Ureter (tissue), 1 donor: ENCODE measurements at regions not wholly inside any gene's neighbourhood (a gene's known extent, or its start where the extent isn't known, plus 50 kb on each side); places are given as distances from the start of the nearest gene placed in this dataset.
"Not testable (repeated sequence)": the region's sequence is repeated elsewhere in the genome, so short reads cannot be mapped to it uniquely, and the experiment has no call there.

Experiments used
- DNase-seq: peaks from one replicate; pipeline ENCODE4 v3.0.0-alpha.2; 2020; ENCODE audit warnings: low spot score
- donor health status: DM: yes; HTN: yes; CAD: no.

- DNase-seq, result not testable (repeated sequence)
Measured at GRCh38 chr4:102397056-102397455, 51.8 kb upstream of the SLC39A8 start.

GRCh38 chr4:102399021-102399420, 53.7 kb upstream of the SLC39A8 start:
- no peak for DNase-seq

DNA sequence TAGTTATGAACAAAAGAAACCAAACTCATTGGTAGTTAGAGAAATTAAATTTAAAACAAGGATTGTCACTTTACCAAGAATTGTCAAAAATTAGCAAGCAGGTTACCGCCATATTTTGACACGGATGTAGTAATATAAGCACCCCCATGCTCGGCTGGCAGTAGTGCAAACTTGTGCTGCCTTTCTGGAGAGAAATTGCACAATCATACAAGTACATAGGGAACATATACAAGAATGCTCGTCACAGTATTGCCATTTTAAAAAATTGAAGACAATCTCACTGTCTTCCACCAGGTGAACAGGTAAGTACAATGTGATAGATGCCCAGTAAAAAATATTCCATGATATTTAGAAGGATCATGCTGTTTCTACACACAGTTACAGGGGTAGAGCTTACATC, 55.6 kb upstream of the SLC39A8 start:
- DNase-seq, result no peak

DNA sequence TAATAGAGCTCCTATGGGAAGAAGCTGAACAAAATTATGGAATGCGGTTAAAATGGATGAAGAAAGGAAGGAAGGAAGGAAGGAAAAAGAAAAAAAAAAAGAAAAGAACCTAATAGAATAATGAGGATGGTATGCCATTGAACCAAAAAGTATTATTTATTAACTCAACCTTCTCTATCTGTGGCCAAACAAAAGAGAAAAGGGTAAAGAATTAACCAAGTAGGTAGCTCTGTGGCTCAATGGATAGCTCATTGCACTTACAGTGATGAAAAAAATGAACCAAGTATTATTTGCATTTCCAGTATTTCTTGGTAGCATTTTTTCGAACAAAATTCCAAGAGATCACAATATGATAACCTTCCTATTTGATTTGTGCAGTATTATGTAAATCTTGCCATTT, 56.9 kb upstream of the SLC39A8 start:
- no peak for DNase-seq

- no peak for DNase-seq
Measured at GRCh38 chr4:102403116-102403515, 57.8 kb upstream of the SLC39A8 start.

GRCh38 chr4:102404431-102404969, 59.2 kb upstream of the SLC39A8 start:
- DNase-seq, result no peak

DNA sequence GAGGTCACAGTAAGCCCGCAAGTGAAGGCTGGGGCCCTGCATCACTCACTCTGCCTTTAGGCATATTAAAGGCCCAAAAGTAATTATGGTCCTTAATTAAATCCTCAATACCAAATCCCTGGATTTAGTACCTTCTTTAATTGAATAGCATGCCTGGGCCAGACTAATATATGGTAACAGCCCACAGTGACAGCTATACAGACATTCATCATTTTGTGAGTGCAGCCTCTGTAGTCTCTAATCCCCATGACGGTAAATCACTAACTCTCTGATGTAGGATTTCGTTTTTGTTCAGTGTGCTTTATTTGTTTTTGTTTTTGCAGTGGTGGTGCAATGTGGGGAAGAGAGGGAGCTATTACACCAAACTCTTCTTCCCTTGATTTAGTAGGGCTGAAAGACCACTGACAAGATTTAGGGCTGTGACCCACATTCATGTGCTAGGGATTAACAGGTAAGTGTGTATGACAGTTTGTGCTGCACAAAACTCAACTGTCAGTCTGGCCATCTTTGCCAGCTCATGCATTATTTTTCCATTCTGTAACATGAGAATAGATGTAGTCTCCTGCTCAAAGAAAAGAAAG, 60.6 kb upstream of the SLC39A8 start:
- DNase-seq, result no peak

- DNase-seq, result not testable (repeated sequence)
Measured at GRCh38 chr4:102410884-102411283, 65.6 kb upstream of the SLC39A8 start.

GRCh38 chr4:102411408-102411807, 66.1 kb upstream of the SLC39A8 start:
- DNase-seq, result no peak

GRCh38 chr4:102416765-102417164, 71.5 kb upstream of the SLC39A8 start:
- no peak for DNase-seq

DNA sequence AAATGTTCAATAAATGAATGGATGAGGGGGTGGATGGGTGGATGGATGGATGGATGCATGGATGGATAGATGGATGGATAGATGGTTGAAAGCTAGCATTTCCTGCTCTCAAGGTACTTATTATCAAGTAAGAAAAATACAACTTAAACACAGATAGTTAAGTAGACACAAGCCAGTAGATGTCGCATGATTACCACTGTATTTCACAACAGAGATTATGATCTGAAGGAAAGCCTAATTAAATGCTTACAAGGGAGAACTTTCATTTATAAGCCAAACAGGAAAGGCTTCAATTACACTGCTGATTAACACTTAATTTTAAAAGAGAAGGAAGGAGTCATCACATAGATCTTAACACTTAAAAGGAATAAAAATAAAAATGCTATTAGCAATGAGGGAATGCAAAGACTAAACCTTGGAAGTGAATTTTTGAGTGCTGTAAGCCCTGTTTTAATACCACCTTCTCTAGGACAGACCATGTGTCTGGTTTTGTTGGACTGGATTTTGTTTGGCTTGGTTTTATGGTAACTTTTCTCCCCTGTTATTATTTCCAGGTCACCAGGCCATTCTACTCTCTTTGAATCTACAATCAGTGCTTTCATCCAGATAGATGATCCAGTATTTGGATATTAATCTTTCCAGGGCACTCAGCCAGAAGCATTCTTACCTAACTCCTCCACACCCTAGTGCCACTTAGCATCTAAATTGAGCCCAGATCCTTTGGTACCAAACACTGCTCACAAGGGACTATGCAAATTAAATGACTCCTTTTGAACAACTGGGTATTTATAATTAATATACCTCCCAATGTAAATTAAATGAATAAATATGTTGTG, 75.5 kb upstream of the SLC39A8 start:
- no peak for DNase-seq

GRCh38 chr4:102422843-102423242, 77.6 kb upstream of the SLC39A8 start:
- no peak for DNase-seq

DNA sequence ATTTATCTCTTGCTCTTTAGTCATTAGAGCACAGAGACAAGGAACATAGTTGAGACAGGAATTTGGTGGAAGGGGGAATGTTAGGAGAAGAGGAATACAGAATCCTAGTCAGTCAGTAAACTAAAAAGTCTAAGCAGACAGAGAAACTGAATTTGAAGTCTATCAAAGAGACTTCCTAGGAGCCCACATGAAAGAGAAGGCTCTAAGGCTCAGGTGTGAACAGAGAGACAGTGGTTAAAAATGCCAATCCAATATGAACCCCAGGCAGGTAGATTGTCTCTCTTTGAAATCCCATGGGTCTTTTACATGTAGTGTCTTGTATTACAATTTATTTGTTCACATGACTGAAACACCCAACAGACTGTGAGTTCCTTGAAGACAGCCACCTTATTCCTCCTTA, 77.8 kb upstream of the NFKB1 start:
- DNase-seq, result no peak

GRCh38 chr4:102427371-102427998, 73.7 kb upstream of the NFKB1 start:
- DNase-seq, result no peak

GRCh38 chr4:102428122-102428521, 73.0 kb upstream of the NFKB1 start:
- DNase-seq, result no peak

GRCh38 chr4:102429553-102429952, 71.6 kb upstream of the NFKB1 start:
- DNase-seq, result no peak

GRCh38 chr4:102430461-102430910, 70.7 kb upstream of the NFKB1 start:
- no peak for DNase-seq

DNA sequence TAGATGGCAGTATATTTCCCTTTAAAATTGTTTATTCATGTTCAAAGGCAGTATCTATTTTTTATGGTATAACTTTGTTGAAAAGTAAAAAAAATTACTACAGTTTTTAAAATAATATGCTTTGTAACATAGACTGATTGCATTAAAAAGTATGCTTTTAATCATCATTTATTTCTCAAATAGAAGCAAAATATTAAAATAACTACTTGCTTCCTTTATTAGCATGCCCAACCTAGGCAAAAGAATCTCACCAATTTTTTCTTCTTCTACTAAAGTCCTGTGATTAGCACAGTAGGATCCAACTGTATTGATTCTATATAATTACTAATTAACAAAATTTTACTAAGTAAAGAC, 69.6 kb upstream of the NFKB1 start:
- no peak for DNase-seq

GRCh38 chr4:102437111-102437510, 64.0 kb upstream of the NFKB1 start:
- DNase-seq, result no peak

- DNase-seq, result no peak
Measured at GRCh38 chr4:102438396-102439235, 62.5 kb upstream of the NFKB1 start.

DNA sequence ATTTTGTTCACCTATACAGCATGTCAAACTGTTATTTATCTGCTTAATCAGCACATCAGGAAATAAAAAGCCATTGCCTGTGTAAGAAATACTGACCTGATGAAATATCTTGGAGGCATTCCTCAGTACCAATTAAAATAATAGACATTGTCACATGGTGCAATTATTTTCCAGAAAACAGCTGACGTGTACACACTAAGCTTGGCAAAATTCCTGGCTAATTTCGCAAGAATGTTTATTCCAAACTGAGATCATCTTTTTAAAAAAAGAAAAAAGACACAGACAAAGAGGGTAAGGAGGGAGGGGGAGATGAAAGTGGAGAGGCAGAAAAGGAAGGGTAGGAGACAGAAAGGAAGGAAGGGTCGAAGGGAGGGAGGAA, 61.9 kb upstream of the NFKB1 start:
- DNase-seq, result no peak

- no peak for DNase-seq
Measured at GRCh38 chr4:102439812-102440211, 61.3 kb upstream of the NFKB1 start.
